ENCODE measurements at regions not wholly inside any gene's neighbourhood (a gene's known extent, or its start where the extent isn't known, plus 50 kb on each side); places are given as distances from the start of the nearest gene placed in this dataset.

DNA sequence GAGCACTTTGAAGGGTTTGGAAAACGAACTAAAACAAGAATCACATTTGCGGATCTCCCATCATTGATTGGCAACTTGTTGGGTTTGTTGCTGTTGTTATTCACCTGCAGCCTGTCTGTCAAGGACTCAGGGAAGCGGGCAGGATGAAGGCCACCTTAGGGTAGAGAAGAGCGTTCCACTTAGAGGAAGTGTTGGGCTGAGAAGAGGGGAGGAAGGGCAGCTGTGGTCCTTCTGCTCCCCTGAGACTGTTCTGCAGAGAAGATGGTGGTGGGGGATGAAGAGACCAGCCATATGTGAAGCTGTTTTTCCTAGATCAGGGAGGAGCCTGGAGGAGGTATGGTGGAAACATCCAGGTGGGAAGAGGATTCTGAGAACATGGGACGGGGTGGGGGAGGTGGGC lies 70.6 kb upstream of the CPEB4 start:
- Histone ChIP-seq H3K4me3 (ENCODE audit: low read depth, low read length) (no peak overlapping the region), H3K27ac (ENCODE audit: extremely low read depth, low read depth, low read length) (no peak overlapping the region), H3K36me3 (ENCODE audit: control insufficient read depth in 2 of 2, insufficient read depth in 1 of 2, low read length in 2 of 2) (no peaks in the 10 kb centered on the region), H3K9me3 (ENCODE audit: control insufficient read depth, insufficient read depth, low read depth, low read length) (no peaks in the 10 kb centered on the region), H3K4me1 (ENCODE audit: control insufficient read depth, insufficient read depth, low read length) (no peaks in the 10 kb centered on the region)
- POLR2A ChIA-PET: no interaction called here
- TF ChIP-seq TCF7L2 (IDR thresholded peaks at IDR 0.05; ENCODE audit: borderline replicate concordance, low read depth, low read length): no peak
- TF ChIP-seq ZNF146 (tag by site-specific recombination; IDR thresholded peaks at IDR 0.05): no peak
- TF ChIP-seq ZNF596 (tag by site-specific recombination; IDR thresholded peaks at IDR 0.05): no peak
- TF ChIP-seq ZFP37 (tag by site-specific recombination; IDR thresholded peaks at IDR 0.05): no peak
- no peak for TF ChIP-seq ZNF677 (tag by site-specific recombination; IDR thresholded peaks at IDR 0.05)
- TF ChIP-seq ZFHX2 (tag by site-specific recombination; conservative IDR thresholded peaks at IDR 0.05): no peak
- no peak for TF ChIP-seq ZSCAN30 (tag by site-specific recombination; IDR thresholded peaks at IDR 0.05)
- no peak for TF ChIP-seq ZNF555 (tag by site-specific recombination; conservative IDR thresholded peaks at IDR 0.05)
- no peak for TF ChIP-seq ZEB2 (tag by site-specific recombination; IDR thresholded peaks at IDR 0.05)
- TF ChIP-seq ZNF366 (tag by site-specific recombination; conservative IDR thresholded peaks at IDR 0.05): no peak
- TF ChIP-seq, protein P1, sequence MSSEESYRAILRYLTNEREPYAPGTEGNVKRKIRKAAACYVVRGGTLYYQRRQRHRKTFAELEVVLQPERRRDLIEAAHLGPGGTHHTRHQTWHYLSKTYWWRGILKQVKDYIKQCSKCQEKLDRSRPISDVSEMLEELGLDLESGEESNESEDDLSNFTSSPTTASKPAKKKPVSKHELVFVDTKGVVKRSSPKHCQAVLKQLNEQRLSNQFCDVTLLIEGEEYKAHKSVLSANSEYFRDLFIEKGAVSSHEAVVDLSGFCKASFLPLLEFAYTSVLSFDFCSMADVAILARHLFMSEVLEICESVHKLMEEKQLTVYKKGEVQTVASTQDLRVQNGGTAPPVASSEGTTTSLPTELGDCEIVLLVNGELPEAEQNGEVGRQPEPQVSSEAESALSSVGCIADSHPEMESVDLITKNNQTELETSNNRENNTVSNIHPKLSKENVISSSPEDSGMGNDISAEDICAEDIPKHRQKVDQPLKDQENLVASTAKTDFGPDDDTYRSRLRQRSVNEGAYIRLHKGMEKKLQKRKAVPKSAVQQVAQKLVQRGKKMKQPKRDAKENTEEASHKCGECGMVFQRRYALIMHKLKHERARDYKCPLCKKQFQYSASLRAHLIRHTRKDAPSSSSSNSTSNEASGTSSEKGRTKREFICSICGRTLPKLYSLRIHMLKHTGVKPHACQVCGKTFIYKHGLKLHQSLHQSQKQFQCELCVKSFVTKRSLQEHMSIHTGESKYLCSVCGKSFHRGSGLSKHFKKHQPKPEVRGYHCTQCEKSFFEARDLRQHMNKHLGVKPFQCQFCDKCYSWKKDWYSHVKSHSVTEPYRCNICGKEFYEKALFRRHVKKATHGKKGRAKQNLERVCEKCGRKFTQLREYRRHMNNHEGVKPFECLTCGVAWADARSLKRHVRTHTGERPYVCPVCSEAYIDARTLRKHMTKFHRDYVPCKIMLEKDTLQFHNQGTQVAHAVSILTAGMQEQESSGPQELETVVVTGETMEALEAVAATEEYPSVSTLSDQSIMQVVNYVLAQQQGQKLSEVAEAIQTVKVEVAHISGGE (tag by site-specific recombination; conservative IDR thresholded peaks at IDR 0.05; ENCODE audit: low read depth): no peak
- no peak for TF ChIP-seq ZNF777 (tag by site-specific recombination; IDR thresholded peaks at IDR 0.05; ENCODE audit: borderline replicate concordance)
- CTCF ChIA-PET: no interaction called here

DNA sequence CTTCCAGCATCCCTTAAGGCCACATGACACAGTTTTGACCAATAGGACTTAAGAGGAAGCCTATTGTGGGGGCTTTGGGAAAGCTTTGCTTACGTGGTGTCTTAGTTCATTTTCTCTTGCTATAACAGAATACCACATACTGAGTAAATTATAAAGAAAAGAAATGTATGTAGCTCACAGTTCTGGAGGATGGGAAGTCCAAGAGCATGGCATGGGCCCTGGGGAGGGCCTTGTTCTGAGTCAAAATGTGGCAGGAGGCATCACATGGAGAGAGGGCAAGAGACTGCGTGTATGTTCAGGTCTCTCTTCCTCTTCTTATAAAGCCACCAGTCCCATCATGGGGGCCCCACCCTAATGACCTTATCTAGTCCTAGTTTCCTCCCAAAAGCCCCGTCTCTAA lies 68.6 kb upstream of the CPEB4 start:
- POLR2A ChIA-PET: no interaction called here
- CTCF ChIA-PET: no interaction called here

More for the DNA sequence above, 68.6 kb upstream of the CPEB4 start:
- Histone ChIP-seq H3K36me3 (ENCODE audit: control insufficient read depth in 2 of 2, insufficient read depth in 1 of 2, low read length in 2 of 2) (no peaks in the 10 kb centered on the region), H3K4me3 (ENCODE audit: low read depth, low read length) (no peak overlapping the region), H3K27ac (ENCODE audit: extremely low read depth, low read depth, low read length) (no peak overlapping the region), H3K4me1 (ENCODE audit: control insufficient read depth, insufficient read depth, low read length) (peaks cover 3% of the 10 kb centered on the region; the same call in 1 of the 2 replicates), H3K9me3 (ENCODE audit: control insufficient read depth, insufficient read depth, low read depth, low read length) (no peaks in the 10 kb centered on the region)
- TF ChIP-seq ZNF560 (tag by site-specific recombination; IDR thresholded peaks at IDR 0.05; ENCODE audit: borderline replicate concordance) (no peak), ZNF660 (tag by site-specific recombination; IDR thresholded peaks at IDR 0.05) (no peak), ZNF2 (tag by site-specific recombination; IDR thresholded peaks at IDR 0.05) (no peak), ZNF596 (tag by site-specific recombination; IDR thresholded peaks at IDR 0.05) (no peak), HOXA7 (CRISPR knock-in tag; IDR thresholded peaks at IDR 0.05; ENCODE audit: borderline replicate concordance) (no peak), ZNF121 (tag by site-specific recombination; IDR thresholded peaks at IDR 0.05) (no peak), WT1 (tag by site-specific recombination; IDR thresholded peaks at IDR 0.05) (no peak), ZNF837 (tag by site-specific recombination; IDR thresholded peaks at IDR 0.05) (no peak), ZNF404 (tag by site-specific recombination; IDR thresholded peaks at IDR 0.05) (no peak), ZNF174 (tag by site-specific recombination; IDR thresholded peaks at IDR 0.05) (no peak)
- TF ChIP-seq, protein P2, sequence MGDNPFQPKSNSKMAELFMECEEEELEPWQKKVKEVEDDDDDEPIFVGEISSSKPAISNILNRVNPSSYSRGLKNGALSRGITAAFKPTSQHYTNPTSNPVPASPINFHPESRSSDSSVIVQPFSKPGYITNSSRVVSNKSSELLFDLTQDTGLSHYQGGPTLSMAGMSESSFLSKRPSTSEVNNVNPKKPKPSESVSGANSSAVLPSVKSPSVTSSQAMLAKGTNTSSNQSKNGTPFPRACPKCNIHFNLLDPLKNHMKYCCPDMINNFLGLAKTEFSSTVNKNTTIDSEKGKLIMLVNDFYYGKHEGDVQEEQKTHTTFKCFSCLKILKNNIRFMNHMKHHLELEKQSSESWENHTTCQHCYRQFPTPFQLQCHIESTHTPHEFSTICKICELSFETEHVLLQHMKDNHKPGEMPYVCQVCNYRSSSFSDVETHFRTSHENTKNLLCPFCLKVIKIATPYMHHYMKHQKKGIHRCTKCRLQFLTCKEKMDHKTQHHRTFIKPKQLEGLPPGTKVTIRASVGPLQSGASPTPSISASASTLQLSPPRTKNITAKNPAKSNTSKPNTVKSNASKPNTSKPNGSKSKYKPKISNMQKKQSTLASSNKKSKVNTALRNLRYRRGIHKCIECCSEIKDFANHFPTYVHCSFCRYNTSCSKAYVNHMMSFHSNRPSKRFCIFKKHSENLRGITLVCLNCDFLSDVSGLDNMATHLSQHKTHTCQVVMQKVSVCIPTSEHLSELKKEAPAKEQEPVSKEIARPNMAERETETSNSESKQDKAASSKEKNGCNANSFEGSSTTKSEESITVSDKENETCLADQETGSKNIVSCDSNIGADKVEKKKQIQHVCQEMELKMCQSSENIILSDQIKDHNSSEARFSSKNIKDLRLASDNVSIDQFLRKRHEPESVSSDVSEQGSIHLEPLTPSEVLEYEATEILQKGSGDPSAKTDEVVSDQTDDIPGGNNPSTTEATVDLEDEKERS (tag by site-specific recombination; IDR thresholded peaks at IDR 0.05): no peak
- TF ChIP-seq, protein P3, sequence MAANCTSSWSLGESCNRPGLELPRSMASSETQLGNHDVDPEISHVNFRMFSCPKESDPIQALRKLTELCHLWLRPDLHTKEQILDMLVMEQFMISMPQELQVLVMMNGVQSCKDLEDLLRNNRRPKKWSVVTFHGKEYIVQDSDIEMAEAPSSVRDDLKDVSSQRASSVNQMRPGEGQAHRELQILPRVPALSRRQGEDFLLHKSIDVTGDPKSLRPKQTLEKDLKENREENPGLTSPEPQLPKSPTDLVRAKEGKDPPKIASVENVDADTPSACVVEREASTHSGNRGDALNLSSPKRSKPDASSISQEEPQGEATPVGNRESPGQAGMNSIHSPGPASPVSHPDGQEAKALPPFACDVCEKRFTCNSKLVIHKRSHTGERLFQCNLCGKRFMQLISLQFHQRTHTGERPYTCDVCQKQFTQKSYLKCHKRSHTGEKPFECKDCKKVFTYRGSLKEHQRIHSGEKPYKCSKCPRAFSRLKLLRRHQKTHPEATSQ (tag by site-specific recombination; IDR thresholded peaks at IDR 0.05): no peak

Data from HEK293 (cell line).